Endothelial cell (in vitro differentiated cells): ENCODE measurements at regions not wholly inside any gene's neighbourhood (a gene's known extent, or its start where the extent isn't known, plus 50 kb on each side); places are given as distances from the start of the nearest gene placed in this dataset.

Experiments
- DNase-seq: peaks from one replicate; pipeline ENCODE4 v3.0.0; 2021; ENCODE audit warnings: low spot score
- H3K27ac Mint-ChIP-seq: one replicate; pipeline ENCODE4 v1.8.0; 2021; ENCODE audit warnings: mixed read lengths, inconsistent platforms; ENCODE audit not compliant: unreplicated experiment
- H3K27me3 Mint-ChIP-seq: one replicate; pipeline ENCODE4 v1.8.0; 2021; ENCODE audit warnings: mild to moderate bottlenecking, moderate library complexity, mixed read lengths, inconsistent platforms; ENCODE audit not compliant: unreplicated experiment
- H3K36me3 Mint-ChIP-seq: one replicate; pipeline ENCODE4 v1.8.0; 2021; ENCODE audit warnings: mild to moderate bottlenecking, low read depth, mixed read lengths, inconsistent platforms; ENCODE audit not compliant: unreplicated experiment
- H3K4me1 Mint-ChIP-seq: one replicate; pipeline ENCODE4 v1.8.0; 2021; ENCODE audit warnings: mild to moderate bottlenecking, mixed read lengths, inconsistent platforms; ENCODE audit not compliant: unreplicated experiment
- H3K4me3 Mint-ChIP-seq: one replicate; pipeline ENCODE4 v1.8.0; 2021; ENCODE audit warnings: mild to moderate bottlenecking, mixed read lengths, inconsistent platforms; ENCODE audit not compliant: unreplicated experiment
- H3K9me3 Mint-ChIP-seq: one replicate; pipeline ENCODE4 v1.8.0; 2021; ENCODE audit warnings: mixed read lengths, inconsistent platforms; ENCODE audit not compliant: unreplicated experiment
- CTCF ChIP-seq: fragments of 200-600 bp; sonication (generic); IDR thresholded peaks from one replicate; pipeline ENCODE4 v1.5.0; 2021; ENCODE audit warnings: antibody characterized with exemption; ENCODE audit not compliant: unreplicated experiment

GRCh38 chr1:82728206-82728605 is 927.5 kb downstream of the ADGRL2 start:
- no peaks in the 10 kb centered on the region for H3K36me3 Mint-ChIP-seq
- no peak for DNase-seq
- H3K9me3 Mint-ChIP-seq, result no peaks in the 10 kb centered on the region
- H3K27ac Mint-ChIP-seq, result no peak overlapping the region
- no peaks in the 10 kb centered on the region for H3K4me1 Mint-ChIP-seq
- no peak overlapping the region for H3K4me3 Mint-ChIP-seq
- peaks cover 2% of the 10 kb centered on the region for H3K27me3 Mint-ChIP-seq
- no peak for TF ChIP-seq CTCF

GRCh38 chr1:82724246-82724645 is 923.5 kb downstream of the ADGRL2 start:
- H3K4me3 Mint-ChIP-seq, result no peak overlapping the region
- H3K36me3 Mint-ChIP-seq, result no peaks in the 10 kb centered on the region
- no peaks in the 10 kb centered on the region for H3K4me1 Mint-ChIP-seq
- no peak overlapping the region for H3K27ac Mint-ChIP-seq
- DNase-seq, result no peak
- no peak for TF ChIP-seq CTCF
- H3K27me3 Mint-ChIP-seq, result peaks cover 2% of the 10 kb centered on the region
- H3K9me3 Mint-ChIP-seq, result no peaks in the 10 kb centered on the region

- Mint-ChIP-seq H3K27ac (no peak overlapping the region), H3K4me1 (no peaks in the 10 kb centered on the region), H3K4me3 (no peak overlapping the region), H3K27me3 (peaks cover 2% of the 10 kb centered on the region), H3K9me3 (no peaks in the 10 kb centered on the region), H3K36me3 (no peaks in the 10 kb centered on the region)
- TF ChIP-seq CTCF, result no peak
- no peak for DNase-seq
Observed at GRCh38 chr1:82722608-82723007, 921.9 kb downstream of the ADGRL2 start.

GRCh38 chr1:82721702-82722101 is 921.0 kb downstream of the ADGRL2 start:
- no peaks in the 10 kb centered on the region for H3K9me3 Mint-ChIP-seq
- peaks cover 2% of the 10 kb centered on the region for H3K27me3 Mint-ChIP-seq
- H3K4me3 Mint-ChIP-seq, result no peak overlapping the region
- no peaks in the 10 kb centered on the region for H3K4me1 Mint-ChIP-seq
- TF ChIP-seq CTCF, result no peak
- H3K36me3 Mint-ChIP-seq, result no peaks in the 10 kb centered on the region
- no peak overlapping the region for H3K27ac Mint-ChIP-seq
- DNase-seq, result no peak

- Mint-ChIP-seq H3K36me3 (no peaks in the 10 kb centered on the region), H3K4me1 (no peaks in the 10 kb centered on the region), H3K9me3 (no peaks in the 10 kb centered on the region), H3K27me3 (no peaks in the 10 kb centered on the region), H3K4me3 (no peak overlapping the region), H3K27ac (no peak overlapping the region)
- DNase-seq, result no peak
- no peak for TF ChIP-seq CTCF
Observed at GRCh38 chr1:82718719-82719419, 918.1 kb downstream of the ADGRL2 start.
